HAP-1 (cell line): ENCODE measurements at regions not wholly inside any gene's neighbourhood (a gene's known extent, or its start where the extent isn't known, plus 50 kb on each side); places are given as distances from the start of the nearest gene placed in this dataset.

Source experiments
- DNase-seq, 2 experiments: peaks; one replicate each; pipeline ENCODE4 v3.0.0-alpha.2; 2016 to 2020; ENCODE audit warnings: low spot score in 2 of 2
- H3K27me3 ChIP-seq: fragments of 250-450 bp; sonication (Bioruptor Pico); 2 replicates; pipeline ENCODE4 v1.5.1; 2020; ENCODE audit warnings: low read depth, mild to moderate bottlenecking, moderate library complexity
- H3K36me3 ChIP-seq: fragments of 250-450 bp; sonication (Bioruptor Pico); replicated peaks from 2 replicates; pipeline ENCODE4 v1.5.1; 2020; ENCODE audit warnings: mild to moderate bottlenecking
- H3K4me1 ChIP-seq: fragments of 250-450 bp; sonication (Bioruptor Pico); 2 replicates; pipeline ENCODE4 v1.5.1; 2020; ENCODE audit warnings: mild to moderate bottlenecking
- H3K4me3 ChIP-seq: fragments of 250-450 bp; sonication (Bioruptor Pico); 2 replicates; pipeline ENCODE4 v1.5.1; 2020; ENCODE audit warnings: mild to moderate bottlenecking, moderate library complexity
- H3K9me3 ChIP-seq: fragments of 250-450 bp; sonication (Bioruptor Pico); 2 replicates; pipeline ENCODE4 v1.5.1; 2020; ENCODE audit warnings: mild to moderate bottlenecking, moderate library complexity
- in situ Hi-C: fragments of 300-500 bp; cut with MboI; formaldehyde crosslinking; loops from 3 replicates; pipeline ENCODE4 v1.14.3; 2020; ENCODE audit warnings: low sequenced_read_pairs, inconsistent platforms, mixed read lengths

DNA sequence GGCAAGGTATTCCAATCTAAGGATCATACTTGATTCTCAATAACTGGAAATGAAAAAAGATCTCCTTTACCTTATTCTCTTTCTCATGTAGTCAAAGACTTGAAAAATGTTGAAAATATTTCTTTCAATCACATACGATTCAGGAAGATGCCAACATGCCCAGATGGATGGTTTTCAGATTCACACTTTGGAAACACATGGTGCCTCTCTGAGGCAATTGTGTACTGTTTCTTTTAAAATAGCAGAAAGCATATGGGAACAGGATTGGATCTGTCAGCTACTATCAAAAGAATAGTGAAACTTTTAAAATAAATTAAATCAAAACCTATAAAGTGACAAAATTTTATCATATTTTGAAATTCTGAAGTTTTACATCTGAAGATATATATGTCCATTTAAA, 222.4 kb downstream of the SPRY2 start:
- Histone ChIP-seq H3K4me1 (no peaks in the 10 kb centered on the region; the same call in none of the 2 replicates), H3K9me3 (no peaks in the 10 kb centered on the region), H3K4me3 (no peak overlapping the region), H3K27me3 (no peaks in the 10 kb centered on the region), H3K36me3 (no peaks in the 10 kb centered on the region)
- no peak for DNase-seq
- in situ Hi-C loops, result no loop called here

DNA sequence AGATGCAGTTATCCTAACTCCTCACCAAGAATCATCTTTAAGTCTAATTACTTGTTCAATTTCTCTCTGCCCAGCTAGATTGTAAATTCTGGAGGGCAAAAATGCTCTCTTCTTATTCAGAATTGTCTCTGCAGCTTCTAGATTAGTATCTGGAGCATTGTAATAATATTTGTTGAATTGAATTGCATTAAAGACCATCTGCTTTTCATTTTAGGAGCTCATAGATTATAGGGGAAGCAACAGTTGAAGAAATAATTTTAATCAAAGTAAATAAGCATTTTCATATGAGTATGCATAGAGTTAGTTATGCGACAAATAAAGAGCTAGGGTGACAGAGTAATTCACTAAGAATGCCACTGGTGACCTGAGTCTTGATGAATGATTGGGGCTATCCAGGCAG, 222.8 kb downstream of the SPRY2 start:
- no peak overlapping the region for H3K4me3 ChIP-seq
- no peaks in the 10 kb centered on the region for H3K27me3 ChIP-seq
- no peak for DNase-seq
- in situ Hi-C loops, result no loop called here
- no peaks in the 10 kb centered on the region for H3K9me3 ChIP-seq
- H3K4me1 ChIP-seq, result no peaks in the 10 kb centered on the region; the same call in none of the 2 replicates
- H3K36me3 ChIP-seq, result no peaks in the 10 kb centered on the region

DNA sequence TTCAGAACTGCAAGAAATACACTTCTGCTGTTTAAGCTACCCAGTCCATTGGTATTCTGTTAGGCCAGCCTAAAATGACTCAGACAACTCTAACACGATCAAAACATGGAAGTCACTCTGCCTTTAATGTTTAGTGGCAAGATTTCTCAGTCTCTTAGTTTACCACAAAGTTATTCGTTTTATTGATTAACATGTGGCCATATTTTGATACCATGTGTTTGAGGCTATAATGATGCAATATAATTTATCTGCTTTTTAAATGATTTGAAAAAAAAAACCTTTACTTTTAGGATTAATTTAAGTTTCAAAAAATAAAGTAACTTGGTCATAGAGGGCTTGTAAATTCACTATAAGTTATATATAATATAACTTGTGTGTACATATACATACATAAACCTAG, 223.4 kb downstream of the SPRY2 start:
- in situ Hi-C loops, result no loop called here
- Histone ChIP-seq H3K36me3 (no peaks in the 10 kb centered on the region), H3K9me3 (no peaks in the 10 kb centered on the region), H3K27me3 (no peaks in the 10 kb centered on the region), H3K4me3 (no peak overlapping the region), H3K4me1 (no peaks in the 10 kb centered on the region; the same call in none of the 2 replicates)
- no peak for DNase-seq

DNA sequence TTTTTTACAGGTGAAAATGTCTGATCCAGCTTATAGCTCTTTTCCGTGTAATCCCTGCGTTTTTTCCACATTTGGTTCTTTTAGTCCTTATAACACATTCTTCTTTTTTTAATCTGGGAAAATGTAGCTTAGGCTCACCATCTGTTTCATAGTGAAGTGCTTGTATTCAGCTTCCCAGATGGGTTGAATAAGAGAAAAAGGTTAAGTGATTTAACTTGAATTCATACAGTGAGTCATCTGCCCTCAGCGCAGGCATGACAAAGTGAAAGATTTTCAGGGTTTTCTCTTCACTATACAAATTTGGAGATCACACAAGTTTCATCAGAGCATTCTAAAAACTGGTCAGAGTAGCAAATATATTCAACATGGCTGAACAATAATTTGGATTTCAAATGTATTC, 224.8 kb downstream of the SPRY2 start:
- no peak for DNase-seq
- H3K4me3 ChIP-seq, result no peak overlapping the region
- in situ Hi-C loops, result no loop called here
- H3K36me3 ChIP-seq, result no peaks in the 10 kb centered on the region
- no peaks in the 10 kb centered on the region for H3K27me3 ChIP-seq
- H3K9me3 ChIP-seq, result no peaks in the 10 kb centered on the region
- H3K4me1 ChIP-seq, result no peaks in the 10 kb centered on the region; the same call in none of the 2 replicates

DNA sequence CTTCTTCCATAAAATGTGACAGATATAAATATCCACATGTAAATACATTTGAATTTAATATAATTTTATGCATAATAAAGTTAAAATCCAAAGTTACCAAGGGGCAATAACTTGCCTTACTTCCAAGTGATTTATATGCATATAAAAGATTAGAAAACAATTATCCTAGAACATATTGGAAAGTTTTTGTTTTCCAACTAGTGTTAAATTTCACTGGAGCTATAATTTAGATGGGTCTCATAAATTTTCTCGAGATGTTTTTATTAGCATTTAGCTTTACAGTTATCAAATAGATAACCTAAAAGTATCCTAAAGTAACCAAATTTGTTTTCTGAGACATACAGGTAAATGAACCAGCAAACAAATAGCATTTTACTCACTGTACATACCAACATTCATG, 225.3 kb downstream of the SPRY2 start:
- Histone ChIP-seq H3K9me3 (no peaks in the 10 kb centered on the region), H3K4me3 (no peak overlapping the region), H3K27me3 (no peaks in the 10 kb centered on the region), H3K4me1 (no peaks in the 10 kb centered on the region; the same call in none of the 2 replicates), H3K36me3 (no peaks in the 10 kb centered on the region)
- in situ Hi-C loops, result no loop called here
- no peak for DNase-seq

DNA sequence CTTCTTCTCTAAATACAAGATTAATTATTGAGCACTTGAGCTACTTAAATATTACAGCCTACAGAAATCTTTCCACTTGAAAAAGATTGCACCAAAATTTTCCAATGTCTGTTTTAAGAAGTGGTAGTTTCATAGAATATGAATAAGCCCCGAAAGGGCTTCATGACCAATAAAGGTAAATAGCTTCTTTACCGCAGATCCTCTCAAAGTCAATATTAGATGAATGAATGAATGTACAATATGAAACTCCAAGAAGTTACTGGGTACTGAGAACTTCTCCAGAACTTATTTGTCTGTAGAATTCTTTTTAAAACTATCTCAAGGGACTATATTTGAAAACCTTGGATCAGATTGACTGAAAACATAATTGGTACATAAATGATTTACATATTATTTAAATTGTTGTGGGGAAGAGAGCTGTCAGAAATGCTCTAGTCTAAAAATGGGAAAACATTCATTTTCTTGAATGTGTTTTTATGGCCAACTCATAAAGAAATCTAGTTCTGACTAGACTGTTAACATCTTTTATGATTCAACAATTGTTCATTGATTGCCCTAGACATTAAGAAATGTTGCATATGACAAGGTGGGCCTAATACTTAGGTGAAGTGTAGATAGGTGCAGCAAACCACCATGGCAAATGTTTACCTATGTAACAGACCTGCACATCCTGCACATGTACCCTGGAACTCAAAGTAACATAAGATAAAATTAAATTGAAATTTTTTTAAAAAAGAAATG, 227.0 kb downstream of the SPRY2 start:
- H3K4me1 ChIP-seq, result no peaks in the 10 kb centered on the region; the same call in none of the 2 replicates
- no peaks in the 10 kb centered on the region for H3K27me3 ChIP-seq
- H3K36me3 ChIP-seq, result no peaks in the 10 kb centered on the region
- no peak for DNase-seq
- no peak overlapping the region for H3K4me3 ChIP-seq
- in situ Hi-C loops, result no loop called here
- no peaks in the 10 kb centered on the region for H3K9me3 ChIP-seq

DNA sequence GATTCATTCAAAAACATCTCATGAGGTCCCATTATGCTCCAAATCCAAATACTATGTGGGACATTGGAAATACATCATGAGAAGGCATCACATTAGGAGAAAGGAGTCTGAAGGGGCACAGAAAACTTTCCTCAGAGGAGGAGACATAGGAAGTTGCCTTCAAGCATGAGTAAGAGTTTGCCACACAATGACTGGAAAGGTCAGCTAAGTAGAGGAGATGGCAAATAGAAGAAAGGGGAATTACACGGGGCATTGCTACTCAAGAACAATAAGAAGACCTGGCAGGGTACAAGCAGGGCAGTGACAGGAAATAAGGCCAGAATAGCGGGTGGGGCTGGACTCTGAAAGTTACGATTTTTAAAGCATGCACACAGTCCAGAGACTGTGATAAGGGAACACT, 231.6 kb downstream of the SPRY2 start:
- H3K4me1 ChIP-seq, result no peaks in the 10 kb centered on the region
- H3K9me3 ChIP-seq, result no peaks in the 10 kb centered on the region
- in situ Hi-C loops, result no loop called here
- H3K36me3 ChIP-seq, result no peaks in the 10 kb centered on the region
- H3K27me3 ChIP-seq, result no peaks in the 10 kb centered on the region
- no peak for DNase-seq
- H3K4me3 ChIP-seq, result no peak overlapping the region

DNA sequence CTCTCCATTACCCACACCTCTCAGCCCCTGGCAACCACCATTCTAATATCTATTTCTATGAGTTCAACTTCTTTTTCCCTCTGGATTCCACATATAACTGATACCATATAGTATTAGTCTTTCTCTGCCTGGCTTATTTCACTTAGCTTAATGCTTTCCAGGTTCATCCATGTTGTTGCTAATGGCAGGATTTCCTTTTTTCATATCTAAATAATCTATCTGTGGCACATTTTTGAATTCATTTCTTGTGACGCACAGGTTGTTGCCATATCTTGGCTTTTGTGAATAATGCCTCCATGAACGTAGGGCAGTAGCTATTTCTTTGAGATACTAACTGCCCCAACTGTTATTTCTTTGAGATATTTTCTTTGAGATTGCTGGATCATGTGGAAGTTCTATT, 235.6 kb downstream of the SPRY2 start:
- H3K27me3 ChIP-seq, result no peaks in the 10 kb centered on the region
- no peak for DNase-seq
- no peak overlapping the region for H3K4me3 ChIP-seq
- no peaks in the 10 kb centered on the region for H3K36me3 ChIP-seq
- peaks cover 16% of the 10 kb centered on the region for H3K4me1 ChIP-seq
- 0 out of 2 replicates have a peak, but pooled peaks cover 3% of the 10 kb centered on the region for H3K9me3 ChIP-seq
- in situ Hi-C loops, result no loop called here

DNA sequence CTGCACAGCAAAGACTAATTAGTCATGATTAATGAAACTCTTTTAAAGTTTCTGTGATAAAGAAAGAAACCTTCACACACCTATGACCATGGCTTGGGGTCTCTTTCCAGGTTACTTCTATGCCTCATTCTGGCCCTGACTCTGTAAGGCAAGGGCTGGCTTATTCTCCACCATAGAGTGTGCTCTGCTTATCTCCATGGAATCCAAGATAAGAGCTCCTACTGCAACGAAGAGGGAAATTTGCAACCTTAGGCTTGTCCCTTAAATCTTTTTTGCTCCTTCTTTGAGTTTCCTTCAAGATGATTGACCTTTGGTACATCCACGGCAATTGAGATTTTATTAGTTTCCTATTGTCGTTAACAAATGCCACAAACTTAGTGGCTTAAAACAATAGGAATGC, 239.9 kb downstream of the SPRY2 start:
- Histone ChIP-seq H3K4me1 (peaks cover 21% of the 10 kb centered on the region), H3K27me3 (no peaks in the 10 kb centered on the region), H3K9me3 (0 out of 2 replicates have a peak, but pooled peaks cover 3% of the 10 kb centered on the region), H3K36me3 (no peaks in the 10 kb centered on the region), H3K4me3 (no peak overlapping the region)
- in situ Hi-C loops, result no loop called here
- no peak for DNase-seq

DNA sequence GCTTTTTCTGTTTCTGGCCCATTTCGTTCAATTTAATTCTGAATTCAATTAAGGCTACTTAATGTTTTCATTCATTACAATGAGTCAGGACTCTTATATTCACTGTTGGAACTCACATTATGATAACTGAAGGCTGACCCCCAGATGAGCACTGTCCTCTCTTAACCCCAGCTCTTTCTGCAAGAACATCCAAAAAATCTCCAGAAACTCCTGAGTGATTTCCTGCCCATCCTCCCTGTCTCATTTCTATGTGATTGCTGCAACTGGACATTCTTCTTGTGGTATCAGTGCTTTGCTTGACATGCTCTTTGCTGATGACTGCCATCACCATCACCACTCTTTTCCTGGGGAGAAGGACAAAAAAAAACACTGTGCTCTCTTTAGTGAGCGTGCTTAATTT, 240.3 kb downstream of the SPRY2 start:
- Histone ChIP-seq H3K27me3 (no peaks in the 10 kb centered on the region), H3K4me3 (no peak overlapping the region), H3K36me3 (no peaks in the 10 kb centered on the region), H3K4me1 (peaks cover 21% of the 10 kb centered on the region), H3K9me3 (0 out of 2 replicates have a peak, but pooled peaks cover 3% of the 10 kb centered on the region)
- in situ Hi-C loops, result no loop called here
- no peak for DNase-seq

DNA sequence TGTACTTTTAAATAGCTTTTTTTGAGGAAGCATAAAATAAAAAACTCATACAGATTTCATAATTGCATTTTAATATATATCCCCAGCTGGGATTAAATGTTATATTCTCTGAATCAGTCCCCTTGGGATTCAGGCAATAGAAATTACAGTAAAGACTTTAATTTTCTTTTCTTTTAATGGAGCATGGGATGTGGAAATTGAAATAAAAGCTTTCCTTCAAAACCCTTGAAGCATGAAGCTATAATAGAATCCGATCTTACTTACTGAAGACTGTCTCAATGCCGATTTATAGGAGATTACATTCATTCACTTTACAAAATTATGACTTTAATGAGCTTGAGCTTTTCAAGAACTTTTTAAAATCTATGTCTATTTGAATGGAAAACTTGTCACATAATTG, 243.4 kb downstream of the SPRY2 start:
- in situ Hi-C loops, result no loop called here
- Histone ChIP-seq H3K36me3 (no peaks in the 10 kb centered on the region), H3K4me3 (no peak overlapping the region)

DNA sequence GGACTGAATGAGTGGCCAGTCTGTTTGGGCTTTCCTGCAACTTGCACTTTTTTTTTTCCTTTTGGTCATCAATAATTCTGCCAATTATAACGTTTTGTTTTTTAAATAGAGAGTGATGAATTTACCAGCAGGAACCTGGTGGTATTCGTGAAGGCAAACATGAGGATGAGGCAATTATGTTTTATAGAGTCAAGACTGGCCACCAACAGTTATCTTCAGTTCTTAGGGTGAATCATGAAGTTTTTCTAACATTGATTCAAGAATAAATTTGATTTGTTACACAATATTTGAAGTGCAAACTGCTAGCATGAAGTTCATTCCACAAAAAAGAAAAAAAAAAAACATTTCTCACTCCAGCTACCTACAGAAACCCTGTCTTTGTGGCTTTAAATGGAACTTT, 244.5 kb downstream of the SPRY2 start:
- Histone ChIP-seq H3K4me1 (peaks cover 5% of the 10 kb centered on the region), H3K4me3 (no peak overlapping the region), H3K27me3 (no peaks in the 10 kb centered on the region), H3K9me3 (no peaks in the 10 kb centered on the region), H3K36me3 (no peaks in the 10 kb centered on the region)
- in situ Hi-C loops, result no loop called here
- no peak for DNase-seq

More for the DNA sequence above, 243.4 kb downstream of the SPRY2 start:
- Histone ChIP-seq H3K4me1 (peaks cover 11% of the 10 kb centered on the region), H3K27me3 (no peaks in the 10 kb centered on the region), H3K9me3 (0 out of 2 replicates have a peak, but pooled peaks cover 3% of the 10 kb centered on the region)
- DNase-seq, result peak in 1 of 2 experiments; percentile 28

DNA sequence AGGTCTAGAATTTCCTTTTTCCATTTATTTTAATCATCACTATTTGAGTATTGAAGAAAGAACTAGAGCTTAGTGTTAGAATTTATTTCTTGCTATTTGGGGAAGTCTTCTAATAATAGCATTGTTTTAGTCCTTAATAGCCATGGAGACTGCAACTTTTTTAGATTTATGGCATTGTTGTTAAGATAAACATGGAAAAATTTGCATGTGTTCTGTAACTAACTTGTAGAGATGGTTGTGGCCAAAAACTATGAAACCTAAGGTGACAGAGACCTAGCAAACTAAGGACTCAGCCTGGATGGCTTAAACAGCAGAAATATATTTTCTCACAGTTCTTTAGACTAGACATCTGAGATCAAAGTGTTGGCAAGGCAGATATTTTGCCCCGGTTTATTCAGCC, 246.4 kb downstream of the SPRY2 start:
- Histone ChIP-seq H3K36me3 (no peaks in the 10 kb centered on the region), H3K27me3 (no peaks in the 10 kb centered on the region), H3K4me3 (no peak overlapping the region), H3K4me1 (peaks cover 5% of the 10 kb centered on the region), H3K9me3 (no peaks in the 10 kb centered on the region)
- DNase-seq, result no peak
- in situ Hi-C loops, result no loop called here

DNA sequence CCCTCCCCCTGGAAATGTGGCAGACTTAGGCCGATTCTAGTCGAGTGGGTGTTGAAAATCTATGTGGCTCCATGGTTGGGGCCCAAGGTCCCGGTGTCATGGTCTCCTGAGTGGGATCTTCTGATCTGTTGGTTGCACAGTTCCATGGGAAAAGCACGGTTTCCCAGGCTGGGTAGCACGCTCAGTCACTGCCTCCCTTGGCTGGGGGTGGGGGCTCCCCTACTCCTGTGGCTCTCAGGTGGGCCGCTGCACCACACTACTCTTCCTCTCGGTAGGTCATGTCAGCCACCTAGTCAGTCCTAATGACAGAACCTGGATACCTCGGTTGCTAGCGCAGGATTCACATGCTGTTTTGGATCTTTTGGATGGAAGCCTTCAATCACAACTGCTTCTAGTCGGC, 247.0 kb downstream of the SPRY2 start:
- no peaks in the 10 kb centered on the region for H3K9me3 ChIP-seq

DNA sequence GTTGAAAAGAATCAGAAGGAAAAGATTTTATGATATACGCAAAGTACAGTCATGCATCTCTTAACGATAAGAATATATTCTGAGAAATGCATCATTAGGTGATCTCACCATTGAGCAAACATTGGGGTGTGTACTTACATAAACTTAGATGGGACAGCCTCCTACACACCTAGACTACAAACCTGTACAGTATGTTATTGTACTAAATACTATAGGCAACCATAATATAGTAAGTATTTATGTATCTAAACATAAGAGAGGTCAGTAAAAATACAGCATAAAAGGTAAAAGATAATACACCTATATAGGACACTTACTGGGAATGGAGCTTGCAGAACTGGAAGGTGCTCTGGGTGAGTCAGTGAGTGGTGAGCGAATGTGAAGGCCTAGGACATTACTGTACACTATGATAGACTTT, 254.6 kb downstream of the SPRY2 start:
- Histone ChIP-seq H3K4me1 (peaks cover 8% of the 10 kb centered on the region), H3K36me3 (no peaks in the 10 kb centered on the region), H3K4me3 (no peak overlapping the region), H3K9me3 (no peaks in the 10 kb centered on the region), H3K27me3 (no peaks in the 10 kb centered on the region)
- DNase-seq, result no peak
- in situ Hi-C loops, result no loop called here

More for the DNA sequence above, 247.0 kb downstream of the SPRY2 start:
- peaks cover 5% of the 10 kb centered on the region for H3K4me1 ChIP-seq
- no peaks in the 10 kb centered on the region for H3K36me3 ChIP-seq
- in situ Hi-C loops, result no loop called here
- H3K27me3 ChIP-seq, result no peaks in the 10 kb centered on the region
- no peak for DNase-seq
- no peak overlapping the region for H3K4me3 ChIP-seq
